CD4-positive, alpha-beta memory T cell (primary cell): ENCODE measurements at regions not wholly inside any gene's neighbourhood (a gene's known extent, or its start where the extent isn't known, plus 50 kb on each side); places are given as distances from the start of the nearest gene placed in this dataset.

Experiments used
- CTCF ChIA-PET: fragments of 350-600 bp; sonication (Branson Sonifier 250); formaldehyde crosslinking; loops from one replicate; lab custom pipeline; 2021; ENCODE audit warnings: inconsistent platforms; ENCODE audit not compliant: partially characterized antibody; lab: Charles Lee
- POLR2A ChIA-PET: fragments of 350-600 bp; sonication (Branson Sonifier 250); formaldehyde crosslinking; loops from one replicate; lab custom pipeline; 2021; ENCODE audit not compliant: partially characterized antibody; lab: Charles Lee
- DNase-seq, 5 donors: peaks; one replicate each; pipeline versions ENCODE4 v3.0.0 to v3.0.0-alpha.2; 2020 to 2022; ENCODE audit warnings: mixed read lengths in 1 of 5
- H3K27ac ChIP-seq: one replicate; pipeline ENCODE4 v1.7.0; 2013; ENCODE audit warnings: low read depth, low read length
- H3K27me3 ChIP-seq: 2 replicates; pipeline ENCODE4 v1.7.0; 2013; ENCODE audit warnings: mild to moderate bottlenecking, low read length, moderate library complexity; ENCODE audit not compliant: insufficient read depth
- H3K36me3 ChIP-seq: 2 replicates; pipeline ENCODE4 v1.7.0; 2013; ENCODE audit warnings: mild to moderate bottlenecking, low read length, moderate library complexity; ENCODE audit not compliant: insufficient read depth
- H3K4me1 ChIP-seq: 2 replicates; pipeline ENCODE4 v1.7.0; 2013; ENCODE audit warnings: mild to moderate bottlenecking, low read length, moderate library complexity; ENCODE audit not compliant: insufficient read depth
- H3K4me3 ChIP-seq, 2 donors: one replicate each; pipeline ENCODE4 v1.7.0; 2013; ENCODE audit warnings: low read length in 2 of 2, mild to moderate bottlenecking in 1 of 2
- H3K9me3 ChIP-seq, 2 donors: one replicate each; pipeline ENCODE4 v1.7.0; 2013; ENCODE audit warnings: low read length in 2 of 2, control low read depth in 1 of 2; ENCODE audit not compliant: control insufficient read depth in 1 of 2
- H3K27ac Mint-ChIP-seq, 7 donors: one replicate each; pipeline ENCODE4 v1.8.0; 2020 to 2021; ENCODE audit warnings: mixed read lengths in 7 of 7, mild to moderate bottlenecking in 6 of 7, inconsistent platforms in 3 of 7, moderate library complexity in 3 of 7
- H3K27me3 Mint-ChIP-seq, 2 donors: one replicate each; pipeline ENCODE4 v1.8.0; 2020 to 2021; ENCODE audit warnings: mixed read lengths in 2 of 2
- H3K36me3 Mint-ChIP-seq, 2 donors: one replicate each; pipeline ENCODE4 v1.8.0; 2020 to 2021; ENCODE audit warnings: mixed read lengths in 2 of 2, inconsistent platforms in 1 of 2, mild to moderate bottlenecking in 1 of 2
- H3K4me1 Mint-ChIP-seq, 4 donors: one replicate each; pipeline ENCODE4 v1.8.0; 2020 to 2021; ENCODE audit warnings: mixed read lengths in 4 of 4, mild to moderate bottlenecking in 1 of 4
- H3K4me3 Mint-ChIP-seq, 8 donors: one replicate each; pipeline ENCODE4 v1.8.0; 2020 to 2021; ENCODE audit warnings: mixed read lengths in 8 of 8, mild to moderate bottlenecking in 7 of 8, moderate library complexity in 6 of 8, inconsistent platforms in 3 of 8
- H3K9me3 Mint-ChIP-seq, 8 donors: one replicate each; pipeline ENCODE4 v1.8.0; 2020 to 2021; ENCODE audit warnings: mixed read lengths in 8 of 8, mild to moderate bottlenecking in 5 of 8, inconsistent platforms in 3 of 8, moderate library complexity in 1 of 8
- intact Hi-C: fragments of 100-400 bp; cut with micrococcal nuclease; formaldehyde crosslinking; loops from one replicate; pipeline ENCODE4 v1.15.1; 2023

DNA sequence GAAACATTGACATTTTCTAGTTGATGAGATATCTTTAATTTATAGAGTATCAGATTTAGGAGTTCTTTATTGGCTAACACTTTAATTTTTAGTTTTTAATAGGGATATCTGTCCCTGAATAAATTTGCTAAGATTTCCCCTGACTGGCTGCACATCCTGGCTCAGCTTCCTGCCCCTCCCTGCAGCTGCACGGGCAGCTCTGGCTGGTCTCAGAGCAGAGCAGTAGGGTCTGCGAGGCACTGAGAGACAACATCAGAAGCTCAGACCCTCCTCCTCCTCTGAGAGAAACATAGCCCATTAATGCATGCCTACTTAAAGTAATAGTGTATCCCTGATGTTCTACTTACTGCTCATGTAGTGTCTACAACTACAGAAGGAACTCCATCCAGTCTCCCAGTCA lies 139.2 kb downstream of the TNFSF13B start:
- Mint-ChIP-seq H3K9me3 (peaks cover 0 to 19% (median 7%) of the 10 kb centered on the region in 8 donors), H3K27me3 (no peaks in the 10 kb centered on the region), H3K36me3 (no peaks in the 10 kb centered on the region), H3K4me3 (peak overlapping the region in 6 of 8 donors; percentile 49 to 85 (median 74)), H3K27ac (peak overlapping the region; percentile 80 to 91 (median 85)), H3K4me1 (peaks cover 42 to 73% (median 62%) of the 10 kb centered on the region in 4 donors)
- Histone ChIP-seq H3K9me3 (no peaks in the 10 kb centered on the region), H3K27me3 (no peaks in the 10 kb centered on the region), H3K36me3 (no peaks in the 10 kb centered on the region), H3K4me3 (no peak overlapping the region), H3K4me1 (peaks cover 55% of the 10 kb centered on the region), H3K27ac (no peak overlapping the region)
- intact Hi-C loops = loop anchor here (1.0 to 5.0 kb wide), 2 partner anchors 66 to 181 kb away; no protein-coding TSS in a partner anchor
- ChIA-PET POLR2A (interaction anchor here (0.6 to 2.0 kb wide), 6 partner anchors 8 to 88 kb away, joined by 3 to 8 read pairs (median 4); no protein-coding TSS in a partner anchor), CTCF (interaction anchor here (1.0 kb wide), 2 partner anchors 66 to 83 kb away, joined by 3 to 4 read pairs; no protein-coding TSS in a partner anchor)
- peak in 1 of 5 donors; percentile 11 for DNase-seq

DNA sequence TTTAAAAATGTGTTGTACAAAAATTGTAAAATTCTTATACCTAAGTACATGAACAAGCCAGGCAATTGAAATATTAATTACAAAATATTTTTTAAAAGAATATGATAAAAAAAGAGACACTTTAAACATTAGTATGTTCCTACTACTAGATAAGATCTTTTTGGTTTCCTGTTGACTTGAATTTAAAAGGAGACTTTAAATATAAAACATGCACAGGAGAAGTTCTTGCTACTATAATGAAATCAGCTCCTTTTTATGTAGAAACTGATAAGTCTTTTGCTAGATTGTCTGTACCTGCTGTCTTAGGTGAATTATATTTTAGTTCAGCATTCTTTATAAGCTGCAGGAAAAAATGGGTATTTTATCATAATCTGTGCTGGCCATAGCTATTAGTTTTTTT lies 140.2 kb downstream of the TNFSF13B start:
- Mint-ChIP-seq H3K4me1 (peaks cover 40 to 76% (median 59%) of the 10 kb centered on the region in 4 donors), H3K4me3 (peak overlapping the region; percentile 9 to 82 (median 70)), H3K27me3 (no peaks in the 10 kb centered on the region), H3K9me3 (peaks cover 0 to 15% (median 7%) of the 10 kb centered on the region in 8 donors), H3K27ac (peak overlapping the region; percentile 77 to 90 (median 88)), H3K36me3 (no peaks in the 10 kb centered on the region)
- H3K27me3 ChIP-seq = no peaks in the 10 kb centered on the region
- ChIA-PET CTCF (interaction anchor here (0.7 to 1.2 kb wide), 4 partner anchors 9 to 98 kb away, joined by 3 to 4 read pairs (median 3); no protein-coding TSS in a partner anchor), POLR2A (interaction anchor here (0.9 to 2.0 kb wide), 8 partner anchors 10 to 87 kb away, joined by 3 to 8 read pairs (median 4); no protein-coding TSS in a partner anchor)
- peaks cover 61% of the 10 kb centered on the region for H3K4me1 ChIP-seq
- H3K27ac ChIP-seq = no peak overlapping the region
- H3K36me3 ChIP-seq = no peaks in the 10 kb centered on the region
- intact Hi-C loops = loop anchor here (1.0 to 5.0 kb wide), 2 partner anchors 67 to 182 kb away; no protein-coding TSS in a partner anchor
- H3K9me3 ChIP-seq = no peaks in the 10 kb centered on the region
- DNase-seq = peak in 4 of 5 donors; percentile 21 to 34 (median 29)
- H3K4me3 ChIP-seq = no peak overlapping the region

DNA sequence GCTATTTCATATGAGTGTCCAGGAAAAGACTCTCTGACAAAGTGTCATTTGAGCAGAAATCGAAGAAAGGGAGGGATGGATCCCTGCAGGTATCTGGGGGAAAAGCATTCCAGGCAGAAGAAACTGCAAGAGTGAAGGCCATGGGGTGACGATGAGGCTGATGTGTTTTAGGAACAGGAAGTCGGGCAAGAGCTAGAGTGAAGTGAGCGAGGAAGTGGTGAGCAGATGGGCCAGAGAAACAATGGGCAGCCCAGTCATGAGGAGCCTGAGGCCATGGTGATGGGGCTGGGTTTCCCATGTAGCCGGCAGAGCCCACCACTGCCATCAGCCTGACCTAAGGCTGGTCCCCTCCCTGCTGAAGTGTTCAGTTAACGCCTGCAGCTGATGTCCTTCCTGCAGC lies 150.2 kb downstream of the TNFSF13B start:
- intact Hi-C loops = no loop called here
- Histone ChIP-seq H3K9me3 (no peaks in the 10 kb centered on the region), H3K4me1 (peaks cover 11% of the 10 kb centered on the region), H3K27ac (no peak overlapping the region), H3K27me3 (no peaks in the 10 kb centered on the region), H3K4me3 (no peak overlapping the region), H3K36me3 (no peaks in the 10 kb centered on the region)
- DNase-seq = no peak
- Mint-ChIP-seq H3K9me3 (peaks cover 3 to 15% (median 8%) of the 10 kb centered on the region in 8 donors), H3K4me1 (peaks cover 15 to 42% (median 23%) of the 10 kb centered on the region in 4 donors), H3K27me3 (no peaks in the 10 kb centered on the region), H3K4me3 (peak overlapping the region in 1 of 8 donors; percentile 43), H3K36me3 (no peaks in the 10 kb centered on the region), H3K27ac (peak overlapping the region in 2 of 7 donors; percentile 70 to 73)
- ChIA-PET POLR2A (interaction anchor here (1.3 kb wide), 1 partner anchor 10 kb away, joined by 3 read pairs; no protein-coding TSS in a partner anchor), CTCF (no interaction called here)

- H3K4me3 Mint-ChIP-seq = no peak overlapping the region
- no peaks in the 10 kb centered on the region for H3K9me3 Mint-ChIP-seq
- ChIA-PET CTCF (interaction anchor here (1.2 kb wide), 1 partner anchor 10 kb away, joined by 3 read pairs; no protein-coding TSS in a partner anchor), POLR2A (no interaction called here)
- H3K27me3 ChIP-seq = no peaks in the 10 kb centered on the region
- H3K27ac ChIP-seq = no peak overlapping the region
- peaks cover 3% of the 10 kb centered on the region for H3K4me1 ChIP-seq
- no peaks in the 10 kb centered on the region for H3K36me3 ChIP-seq
- H3K27me3 Mint-ChIP-seq = peaks cover 0 to 1% of the 10 kb centered on the region in 2 donors
- H3K4me1 Mint-ChIP-seq = peaks cover 6 to 25% (median 12%) of the 10 kb centered on the region in 4 donors
- H3K36me3 Mint-ChIP-seq = no peaks in the 10 kb centered on the region
- no peaks in the 10 kb centered on the region for H3K9me3 ChIP-seq
- intact Hi-C loops = no loop called here
- H3K27ac Mint-ChIP-seq = no peak overlapping the region
- no peak overlapping the region for H3K4me3 ChIP-seq
- DNase-seq = no peak
Observed at GRCh38 chr13:108425056-108425455, 155.5 kb downstream of the TNFSF13B start.

DNA sequence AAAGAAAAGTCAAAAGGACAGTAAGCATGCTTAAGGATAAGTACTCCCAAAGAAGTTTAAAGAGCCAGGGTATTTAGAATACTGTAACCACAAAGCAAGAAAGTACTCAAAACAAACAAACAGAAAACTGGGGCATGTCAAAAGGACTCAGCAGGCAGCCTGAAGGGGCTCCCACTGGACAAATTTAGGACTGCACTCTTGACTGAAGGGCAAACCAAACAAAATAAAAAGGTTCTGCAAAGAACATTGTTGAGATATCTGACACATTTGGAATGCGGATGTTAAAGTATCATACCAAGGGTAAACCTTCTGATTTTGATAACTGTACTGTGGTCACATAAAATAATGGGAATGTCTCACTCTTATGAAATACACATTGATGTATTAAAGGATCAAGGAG lies 157.4 kb downstream of the TNFSF13B start:
- no peaks in the 10 kb centered on the region for H3K36me3 ChIP-seq
- no peak overlapping the region for H3K4me3 ChIP-seq
- Mint-ChIP-seq H3K4me3 (no peak overlapping the region), H3K27ac (no peak overlapping the region), H3K9me3 (no peaks in the 10 kb centered on the region), H3K36me3 (no peaks in the 10 kb centered on the region), H3K4me1 (peaks cover 6 to 18% (median 8%) of the 10 kb centered on the region in 4 donors), H3K27me3 (peaks cover 0 to 1% of the 10 kb centered on the region in 2 donors)
- POLR2A ChIA-PET = no interaction called here
- no peak overlapping the region for H3K27ac ChIP-seq
- intact Hi-C loops = no loop called here
- no peaks in the 10 kb centered on the region for H3K27me3 ChIP-seq
- H3K9me3 ChIP-seq = no peaks in the 10 kb centered on the region
- H3K4me1 ChIP-seq = peaks cover 3% of the 10 kb centered on the region
- CTCF ChIA-PET = no interaction called here
- DNase-seq = no peak

- Mint-ChIP-seq H3K27ac (no peak overlapping the region), H3K36me3 (no peaks in the 10 kb centered on the region), H3K27me3 (peaks cover 0 to 1% of the 10 kb centered on the region in 2 donors), H3K4me1 (peaks cover 6 to 18% (median 8%) of the 10 kb centered on the region in 4 donors), H3K4me3 (no peak overlapping the region), H3K9me3 (no peaks in the 10 kb centered on the region)
- no peaks in the 10 kb centered on the region for H3K27me3 ChIP-seq
- no peak for DNase-seq
- H3K27ac ChIP-seq = no peak overlapping the region
- no peak overlapping the region for H3K4me3 ChIP-seq
- peaks cover 3% of the 10 kb centered on the region for H3K4me1 ChIP-seq
- H3K36me3 ChIP-seq = no peaks in the 10 kb centered on the region
- intact Hi-C loops = no loop called here
- POLR2A ChIA-PET = interaction anchor here (1.3 kb wide), 2 partner anchors 12 to 85 kb away, joined by 4 read pairs; no protein-coding TSS in a partner anchor
- CTCF ChIA-PET = no interaction called here
- no peaks in the 10 kb centered on the region for H3K9me3 ChIP-seq
Observed at GRCh38 chr13:108427355-108427754, 157.8 kb downstream of the TNFSF13B start.

DNA sequence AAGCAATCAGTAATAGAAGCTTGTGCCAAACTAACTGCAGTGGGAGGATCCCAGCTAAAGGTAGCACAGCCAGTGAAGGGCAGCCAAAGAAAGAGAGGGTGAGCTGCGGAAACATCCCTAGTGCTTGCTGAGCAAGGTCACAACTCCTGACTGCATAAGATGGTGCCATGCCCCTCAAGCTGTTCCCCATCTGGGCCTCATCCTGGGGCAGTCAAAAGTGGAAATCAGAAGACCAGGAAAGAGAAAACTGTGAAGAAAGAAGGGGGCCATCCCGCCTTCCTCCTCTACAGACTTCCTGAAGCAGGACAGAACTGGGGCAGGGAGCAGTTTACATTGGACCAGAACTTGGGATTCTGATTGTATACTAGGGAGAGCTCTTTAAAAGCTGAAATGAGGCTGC lies 159.2 kb downstream of the TNFSF13B start:
- H3K4me1 ChIP-seq = no peaks in the 10 kb centered on the region
- POLR2A ChIA-PET = interaction anchor here (1.3 to 1.4 kb wide), 2 partner anchors 13 kb away, joined by 3 to 4 read pairs; no protein-coding TSS in a partner anchor
- H3K4me1 Mint-ChIP-seq = peaks cover 0 to 10% (median 3%) of the 10 kb centered on the region in 4 donors
- H3K4me3 Mint-ChIP-seq = no peak overlapping the region
- H3K27ac ChIP-seq = no peak overlapping the region
- H3K9me3 ChIP-seq = no peaks in the 10 kb centered on the region
- H3K36me3 Mint-ChIP-seq = no peaks in the 10 kb centered on the region
- no peaks in the 10 kb centered on the region for H3K27me3 ChIP-seq
- H3K27ac Mint-ChIP-seq = no peak overlapping the region
- H3K27me3 Mint-ChIP-seq = peaks cover 0 to 1% of the 10 kb centered on the region in 2 donors
- H3K9me3 Mint-ChIP-seq = no peaks in the 10 kb centered on the region
- intact Hi-C loops = no loop called here
- H3K36me3 ChIP-seq = no peaks in the 10 kb centered on the region
- DNase-seq = no peak
- CTCF ChIA-PET = no interaction called here
- no peak overlapping the region for H3K4me3 ChIP-seq
